DND-41 (cell line): ENCODE measurements at regions not wholly inside any gene's neighbourhood (a gene's known extent, or its start where the extent isn't known, plus 50 kb on each side); places are given as distances from the start of the nearest gene placed in this dataset.

Experiments used
- ATAC-seq: fragments of 200-7000 bp; cut with Tn5 transposase; 3 replicates; pipeline ENCODE4 v1.9.1; 2021; ENCODE audit warnings: low read depth; ENCODE audit not compliant: insufficient read depth
- DNase-seq: peaks from one replicate; pipeline ENCODE4 v3.0.0-alpha.2; 2020
- H2AFZ ChIP-seq: 2 replicates; pipeline ENCODE4 v1.6.0; 2012; ENCODE audit warnings: low read depth, low read length
- H3K27ac ChIP-seq: 2 replicates; pipeline ENCODE4 v1.5.1; 2012; ENCODE audit warnings: low read length, inconsistent platforms
- H3K27me3 ChIP-seq: fragments of 200-600 bp; sonication (generic); 2 replicates; pipeline ENCODE4 v1.6.0; 2012; ENCODE audit warnings: low read length, mild to moderate bottlenecking, inconsistent platforms; ENCODE audit not compliant: insufficient read depth, poor library complexity
- H3K36me3 ChIP-seq: 2 replicates; pipeline ENCODE4 v1.5.1; 2012; ENCODE audit warnings: low read length, inconsistent platforms; ENCODE audit not compliant: insufficient read depth
- H3K4me1 ChIP-seq: 2 replicates; pipeline ENCODE4 v1.5.1; 2012; ENCODE audit warnings: mild to moderate bottlenecking, low read length; ENCODE audit not compliant: insufficient read depth
- H3K4me2 ChIP-seq: 2 replicates; pipeline ENCODE4 v1.6.0; 2012; ENCODE audit warnings: mild to moderate bottlenecking, moderate library complexity, low read length, inconsistent platforms; ENCODE audit not compliant: insufficient read depth
- H3K4me3 ChIP-seq, 2 experiments: fragments of 200-600 bp in 1 of 2; shearing (Covaris generic) in 1 of 2; 2 replicates each; pipeline ENCODE4 v1.5.1; 2012 to 2016; ENCODE audit warnings: inconsistent platforms in 2 of 2, low read length in 2 of 2, mild to moderate bottlenecking in 2 of 2, low read depth in 1 of 2, moderate library complexity in 1 of 2
- H3K79me2 ChIP-seq: 2 replicates; pipeline ENCODE4 v1.6.0; 2012; ENCODE audit warnings: low read length, inconsistent platforms; ENCODE audit not compliant: insufficient read depth
- H3K9ac ChIP-seq: 2 replicates; pipeline ENCODE4 v1.6.0; 2012; ENCODE audit warnings: low read depth, mild to moderate bottlenecking, inconsistent platforms, low read length, moderate library complexity
- H3K9me3 ChIP-seq: 2 replicates; pipeline ENCODE4 v1.5.1; 2012; ENCODE audit warnings: low read length, moderate library complexity, mild to moderate bottlenecking, inconsistent platforms; ENCODE audit not compliant: insufficient read depth, severe bottlenecking
- H4K20me1 ChIP-seq: 2 replicates; pipeline ENCODE4 v1.6.0; 2012; ENCODE audit warnings: low read length; ENCODE audit not compliant: insufficient read depth
- CTCF ChIP-seq: IDR thresholded peaks from 2 replicates; pipeline ENCODE4 v1.5.1; 2012; ENCODE audit warnings: borderline replicate concordance, low read length, moderate library complexity, mild to moderate bottlenecking; ENCODE audit not compliant: poor library complexity, severe bottlenecking; ENCODE audit errors: extremely low read depth
- EZH2 ChIP-seq: IDR thresholded peaks from 3 replicates; pipeline ENCODE4 v1.6.1; 2012; ENCODE audit warnings: borderline replicate concordance, low read depth, mild to moderate bottlenecking, moderate library complexity, low read length, inconsistent platforms; ENCODE audit not compliant: severe bottlenecking

- no peaks in the 10 kb centered on the region for H3K4me1 ChIP-seq
- peaks cover 3% of the 10 kb centered on the region for H3K27me3 ChIP-seq
- TF ChIP-seq EZH2: no peak
- no peak for TF ChIP-seq CTCF
- no peak overlapping the region for H2AFZ ChIP-seq
- no peaks in the 10 kb centered on the region for H3K79me2 ChIP-seq
- H3K4me2 ChIP-seq: no peak overlapping the region
- H4K20me1 ChIP-seq: no peaks in the 10 kb centered on the region
- ATAC-seq (no peak), DNase-seq (no peak)
- H3K9ac ChIP-seq: no peak overlapping the region
- no peak overlapping the region for H3K4me3 ChIP-seq
- no peaks in the 10 kb centered on the region for H3K9me3 ChIP-seq
- H3K36me3 ChIP-seq: no peaks in the 10 kb centered on the region
- no peak overlapping the region for H3K27ac ChIP-seq
These were observed 162.2 kb upstream of the RMST start for GRCh38 chr12:97300431-97300830.

GRCh38 chr12:97300891-97301290, 161.7 kb upstream of the RMST start:
- H3K27ac ChIP-seq: no peak overlapping the region
- no peak overlapping the region for H3K9ac ChIP-seq
- peaks cover 3% of the 10 kb centered on the region for H3K27me3 ChIP-seq
- no peaks in the 10 kb centered on the region for H3K4me1 ChIP-seq
- H3K9me3 ChIP-seq: no peaks in the 10 kb centered on the region
- no peak for ATAC-seq
- H3K4me3 ChIP-seq: no peak overlapping the region
- no peaks in the 10 kb centered on the region for H4K20me1 ChIP-seq
- DNase-seq: no peak
- H3K79me2 ChIP-seq: no peaks in the 10 kb centered on the region
- no peak overlapping the region for H3K4me2 ChIP-seq
- no peaks in the 10 kb centered on the region for H3K36me3 ChIP-seq
- H2AFZ ChIP-seq: no peak overlapping the region
- no peak for TF ChIP-seq CTCF
- no peak for TF ChIP-seq EZH2

GRCh38 chr12:97301576-97301975, 161.0 kb upstream of the RMST start:
- H3K27ac ChIP-seq: no peak overlapping the region
- no peaks in the 10 kb centered on the region for H4K20me1 ChIP-seq
- no peak overlapping the region for H3K4me3 ChIP-seq
- no peaks in the 10 kb centered on the region for H3K4me1 ChIP-seq
- peaks cover 3% of the 10 kb centered on the region for H3K27me3 ChIP-seq
- no peak overlapping the region for H3K9ac ChIP-seq
- no peaks in the 10 kb centered on the region for H3K9me3 ChIP-seq
- no peak for DNase-seq
- H3K79me2 ChIP-seq: no peaks in the 10 kb centered on the region
- no peak for ATAC-seq
- no peak overlapping the region for H2AFZ ChIP-seq
- no peaks in the 10 kb centered on the region for H3K36me3 ChIP-seq
- TF ChIP-seq EZH2: no peak
- TF ChIP-seq CTCF: no peak
- no peak overlapping the region for H3K4me2 ChIP-seq

- TF ChIP-seq CTCF (no peak), EZH2 (no peak)
- H2AFZ ChIP-seq: no peak overlapping the region
- no peaks in the 10 kb centered on the region for H3K36me3 ChIP-seq
- ATAC-seq: no peak
- no peaks in the 10 kb centered on the region for H3K4me1 ChIP-seq
- no peaks in the 10 kb centered on the region for H4K20me1 ChIP-seq
- H3K27ac ChIP-seq: no peak overlapping the region
- H3K4me3 ChIP-seq: no peak overlapping the region
- no peak overlapping the region for H3K4me2 ChIP-seq
- no peak for DNase-seq
- no peak overlapping the region for H3K9ac ChIP-seq
- no peaks in the 10 kb centered on the region for H3K79me2 ChIP-seq
- no peaks in the 10 kb centered on the region for H3K9me3 ChIP-seq
- H3K27me3 ChIP-seq: peaks cover 3% of the 10 kb centered on the region
These were observed 157.0 kb upstream of the RMST start for GRCh38 chr12:97305651-97306050.
